OCI-M1 (cell line): ENCODE measurements at regions not wholly inside any gene's neighbourhood (a gene's known extent, or its start where the extent isn't known, plus 50 kb on each side); places are given as distances from the start of the nearest gene placed in this dataset.

Experiments used
- DNase-seq: peaks from one replicate; lab custom pipeline; 2025; lab: John Stamatoyannopoulos, UW

DNA sequence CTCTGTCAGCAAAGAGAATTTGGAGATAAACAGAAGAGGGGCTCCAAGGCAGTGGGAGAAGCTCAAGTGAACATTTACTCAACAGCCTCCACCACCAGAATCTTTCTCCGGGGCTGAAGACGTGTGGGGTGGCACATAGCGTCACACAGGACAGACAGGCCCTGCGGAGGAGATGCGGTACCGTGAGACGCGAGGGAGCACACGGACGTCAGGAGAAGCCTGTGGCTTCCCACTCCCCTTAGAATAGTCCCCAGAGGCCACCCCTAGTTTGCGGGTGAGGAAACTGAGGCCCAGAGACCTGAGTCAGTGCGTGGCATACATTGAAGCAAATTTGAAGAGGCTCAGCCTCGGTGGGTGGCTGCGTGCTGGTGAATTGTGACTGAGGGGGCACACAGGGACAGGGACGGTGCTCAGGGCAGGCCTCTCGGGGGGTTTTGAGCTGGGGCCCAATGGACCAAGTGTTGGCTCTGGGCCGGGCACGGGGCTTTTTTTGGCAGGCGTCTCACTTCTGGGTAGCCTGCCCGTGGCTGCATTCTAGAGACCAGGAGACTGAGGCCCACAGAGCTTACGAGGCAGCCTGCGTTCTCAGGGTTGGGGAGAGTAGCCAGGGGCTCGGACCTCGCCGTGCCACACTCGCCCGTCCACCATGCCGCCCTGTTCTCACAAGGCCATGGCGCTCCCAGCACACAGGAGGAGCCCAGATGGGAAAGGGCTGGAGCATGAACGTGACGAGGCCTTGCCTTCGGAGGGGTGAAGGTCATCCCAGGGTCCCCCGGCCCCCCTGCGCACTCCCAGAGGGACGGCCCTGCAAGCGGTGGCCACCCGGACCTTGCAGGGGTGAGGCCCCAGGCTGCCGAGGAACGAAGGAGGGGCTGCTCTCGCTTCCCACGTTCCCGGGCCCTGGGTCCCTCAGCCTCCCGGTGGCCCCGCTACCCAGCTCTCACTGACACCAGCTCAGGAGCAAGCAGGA lies 220.6 kb downstream of the C9orf50 start:
- DNase-seq, result no peak

DNA sequence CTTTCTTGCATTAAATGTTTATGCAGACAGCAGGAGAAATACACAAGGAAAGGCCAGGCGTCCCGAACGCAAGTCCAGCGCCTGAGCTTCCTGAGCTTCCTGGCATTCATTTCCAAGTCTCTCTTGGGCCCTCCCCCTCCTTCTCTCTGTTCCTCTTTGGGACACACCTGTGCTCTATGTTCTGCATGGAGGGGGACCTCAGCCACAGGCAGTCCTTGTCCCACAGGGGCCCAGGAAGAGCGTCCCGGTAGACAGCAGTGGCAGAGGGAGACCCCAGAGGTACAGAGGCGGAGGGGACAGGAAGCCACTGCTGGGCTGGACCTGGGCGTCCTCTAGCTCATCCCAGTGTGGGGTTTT lies 221.3 kb downstream of the C9orf50 start:
- no peak for DNase-seq

DNA sequence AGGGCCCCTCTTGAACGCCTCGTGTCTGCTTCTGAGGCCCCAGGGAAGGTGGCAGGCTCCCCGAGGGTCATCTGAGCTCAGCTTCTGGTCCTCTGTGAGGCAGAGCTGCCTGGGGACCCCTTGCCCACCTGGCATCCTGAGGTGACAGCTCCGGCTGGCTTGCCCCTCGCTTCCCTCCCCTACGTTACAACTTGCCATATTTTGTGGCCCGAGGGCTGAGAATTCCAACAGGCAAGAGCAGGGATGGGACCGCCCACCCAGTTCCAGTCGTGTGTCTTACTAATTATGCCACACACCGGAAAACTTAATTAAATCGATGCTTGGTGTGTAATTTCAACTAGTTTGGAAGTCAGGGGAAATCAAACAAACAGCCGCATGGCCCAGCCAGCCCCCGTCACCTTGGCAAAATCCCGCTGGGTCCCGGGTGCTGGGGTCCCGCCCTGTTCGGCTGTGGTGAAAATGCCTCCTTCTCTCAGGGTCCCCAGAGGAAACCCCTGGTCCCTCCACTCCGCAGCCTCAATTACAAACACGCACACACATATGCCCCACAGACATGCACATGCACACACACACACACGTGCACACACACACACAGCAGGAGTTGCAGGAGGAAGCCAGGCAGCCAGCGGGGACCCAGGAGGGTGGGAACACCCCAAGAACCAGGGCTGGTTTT lies 221.0 kb upstream of the IER5L start:
- DNase-seq, result no peak

DNA sequence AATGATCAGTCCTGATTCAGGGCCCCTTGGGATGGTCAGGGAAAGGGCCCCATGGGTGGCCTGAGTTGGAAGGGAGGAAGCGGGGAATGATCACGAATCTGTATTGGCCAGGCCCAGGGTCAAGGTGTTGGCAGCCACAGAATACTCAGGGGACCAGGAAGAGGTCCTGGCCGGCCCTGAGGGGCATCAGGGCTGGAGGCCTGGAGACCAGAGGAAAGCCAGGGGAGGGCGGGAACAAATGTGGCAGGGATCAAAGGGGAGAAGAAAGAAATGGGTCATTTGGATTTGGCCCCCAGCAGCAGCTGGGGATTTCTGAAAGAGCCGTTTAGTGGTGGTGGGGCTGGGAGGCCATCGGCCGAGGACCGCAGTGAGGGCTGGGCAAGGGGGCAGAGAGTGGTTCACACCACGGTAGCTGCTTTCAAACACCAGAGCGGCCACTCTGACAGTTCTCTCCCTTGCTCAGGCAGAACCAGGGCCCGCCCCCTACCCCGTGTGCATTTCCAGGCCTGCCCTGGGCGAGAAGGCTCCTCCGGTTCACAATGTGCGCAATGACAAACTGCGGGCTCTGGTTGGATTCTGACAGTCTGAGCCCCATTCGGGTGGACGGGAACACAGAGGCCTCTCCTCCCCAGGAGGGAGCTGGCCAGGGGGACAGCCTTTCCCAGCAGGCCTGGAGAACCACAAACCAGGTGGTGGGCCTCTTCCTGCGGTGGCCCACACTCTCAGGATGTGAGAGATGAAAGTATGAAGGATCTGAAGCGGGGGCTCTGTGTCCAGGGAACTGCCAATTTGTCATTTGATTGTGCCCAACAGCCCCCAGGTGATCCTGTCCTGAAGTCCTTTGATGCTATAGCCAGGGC lies 220.3 kb upstream of the IER5L start:
- no peak for DNase-seq

DNA sequence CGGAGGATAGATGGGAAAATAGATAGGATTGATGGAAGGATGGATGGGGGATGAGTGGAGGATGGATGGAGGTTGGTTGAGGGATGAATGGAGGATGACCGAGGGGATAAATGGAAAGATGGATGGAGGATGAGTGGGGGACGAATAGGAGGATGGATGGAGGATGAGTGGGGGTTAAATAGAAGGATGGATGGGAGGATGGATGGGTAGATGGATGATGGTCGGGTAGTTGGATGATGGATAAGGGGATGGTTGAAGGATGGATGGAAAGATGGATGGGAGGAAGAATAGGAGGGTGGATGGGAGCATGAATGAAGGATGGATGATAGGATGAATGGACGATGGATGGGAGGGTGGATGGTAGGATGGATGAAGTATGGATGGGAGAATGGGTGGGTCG lies 219.3 kb upstream of the IER5L start:
- no peak for DNase-seq

DNA sequence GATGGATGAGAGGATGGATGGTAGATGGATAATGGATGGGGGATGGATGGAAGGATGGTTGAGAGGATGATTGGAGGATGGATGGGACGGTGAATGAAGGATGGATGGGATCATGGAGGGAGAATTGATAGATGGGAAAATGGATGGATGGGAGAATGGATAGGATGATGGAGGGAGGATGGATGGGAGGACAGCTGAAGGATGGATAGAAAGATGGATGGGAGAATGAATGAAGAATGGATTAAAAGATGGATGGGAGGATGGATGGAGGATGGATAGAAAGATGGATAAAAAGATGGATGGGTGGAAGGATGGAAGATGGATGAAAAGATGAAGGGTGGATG lies 218.3 kb upstream of the IER5L start:
- DNase-seq, result no peak

DNA sequence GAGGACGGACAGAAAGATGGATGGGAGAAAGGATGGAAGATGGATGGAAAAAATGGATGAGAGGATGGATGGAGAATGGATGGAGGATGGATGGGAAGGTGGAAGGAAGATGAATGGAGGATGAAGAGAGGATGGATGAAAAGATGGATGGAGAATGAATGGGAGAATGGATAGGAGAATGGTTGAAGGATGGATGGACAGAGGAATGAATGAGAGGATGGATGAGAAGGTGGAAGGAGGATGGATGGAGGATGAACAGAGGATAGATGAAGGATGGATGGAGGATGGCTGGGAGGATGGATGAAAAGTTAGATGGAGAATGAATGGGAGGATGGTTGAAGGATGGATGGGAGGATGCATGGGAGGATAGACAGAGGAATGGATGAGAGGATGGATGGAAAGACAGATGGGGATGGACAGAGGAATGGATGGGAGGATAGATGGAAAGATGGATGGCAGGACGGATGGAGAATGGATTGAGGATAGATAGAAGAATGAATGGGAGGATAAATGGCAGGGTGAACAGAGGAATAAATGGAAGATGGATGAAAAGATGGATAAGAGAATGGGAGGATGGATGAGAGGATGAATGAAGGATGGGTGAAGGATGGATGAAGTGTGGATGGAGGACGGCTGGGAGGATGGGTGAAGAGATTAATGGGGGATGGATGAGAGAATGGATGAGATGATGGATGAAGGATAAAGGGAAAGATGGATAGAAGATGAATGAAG lies 217.7 kb upstream of the IER5L start:
- no peak for DNase-seq

DNA sequence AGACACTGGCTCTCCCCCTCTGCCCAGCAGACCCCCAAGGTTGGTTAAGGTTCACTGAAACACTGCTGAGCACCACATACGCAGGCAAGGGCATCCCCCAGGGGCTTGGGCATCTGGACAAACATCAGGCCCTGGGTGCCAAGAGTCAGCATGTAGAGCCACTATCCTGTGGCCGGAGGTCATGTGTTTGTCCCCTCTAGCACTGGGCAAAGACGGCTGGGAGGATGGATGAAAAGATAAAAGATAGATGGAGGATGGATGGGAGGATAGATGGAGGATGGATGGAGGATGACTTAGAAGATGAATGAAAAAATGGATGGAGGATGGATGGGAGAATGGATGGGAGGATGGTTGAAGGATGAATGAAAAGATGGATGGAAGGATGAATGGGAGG lies 216.8 kb upstream of the IER5L start:
- no peak for DNase-seq

DNA sequence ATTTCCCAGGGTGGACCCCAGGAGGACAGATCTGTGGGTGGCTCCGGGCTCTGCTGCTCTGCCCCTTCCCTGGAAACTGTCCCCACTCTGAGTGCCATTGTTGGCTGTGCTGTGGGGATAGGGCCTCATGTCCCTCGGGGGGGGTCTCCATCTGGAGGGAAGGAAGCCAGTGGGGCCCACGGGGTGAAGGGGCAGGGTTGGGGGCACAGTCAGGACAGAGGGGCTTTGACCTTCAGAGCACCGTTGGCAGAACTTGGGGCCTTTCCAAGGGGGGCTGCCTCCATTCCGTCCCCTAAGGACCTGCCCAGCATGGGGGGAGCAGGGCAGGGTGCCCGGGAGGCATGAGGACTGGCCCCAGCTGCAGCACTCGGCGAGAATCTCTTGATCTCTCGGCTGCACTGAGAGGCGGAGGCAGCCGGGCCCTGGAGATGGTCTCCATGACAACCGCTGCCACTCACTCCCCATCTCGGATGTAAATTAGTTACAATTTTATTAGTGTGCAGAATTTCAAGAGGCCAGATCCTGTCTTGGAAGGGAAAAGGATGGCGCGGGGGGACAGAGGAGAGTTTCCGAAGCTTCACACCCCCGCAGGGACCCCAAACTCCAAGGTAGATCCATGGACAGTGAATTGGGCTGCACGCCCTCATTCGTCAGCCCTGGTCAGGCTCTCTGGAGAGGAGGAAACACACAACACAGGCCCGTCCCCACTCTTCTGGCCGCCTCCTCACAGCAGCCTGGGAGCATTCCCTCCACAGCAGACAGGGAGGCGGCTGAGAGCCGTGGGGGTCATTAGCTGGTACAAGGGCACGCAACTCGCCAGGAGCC lies 216.2 kb upstream of the IER5L start:
- no peak for DNase-seq

DNA sequence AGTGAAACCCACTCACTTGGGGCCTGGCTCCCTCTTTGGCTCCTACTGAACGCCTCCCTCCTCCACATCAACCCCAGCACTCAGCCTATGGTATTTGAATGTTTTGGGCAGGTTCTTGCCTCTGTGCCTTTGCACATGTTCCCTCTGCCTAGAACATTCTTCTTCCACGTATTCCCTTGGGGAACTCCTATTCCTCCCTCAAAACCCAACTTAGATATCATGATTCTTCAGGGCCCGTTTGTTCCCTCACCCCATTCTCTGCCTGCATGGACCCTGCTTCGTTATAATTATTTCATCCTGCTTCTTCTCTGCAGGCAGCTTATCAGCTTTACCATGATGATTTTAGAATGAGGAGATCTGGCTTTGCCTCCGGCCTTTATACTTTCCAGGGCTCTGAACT lies 215.0 kb upstream of the IER5L start:
- DNase-seq, result no peak

DNA sequence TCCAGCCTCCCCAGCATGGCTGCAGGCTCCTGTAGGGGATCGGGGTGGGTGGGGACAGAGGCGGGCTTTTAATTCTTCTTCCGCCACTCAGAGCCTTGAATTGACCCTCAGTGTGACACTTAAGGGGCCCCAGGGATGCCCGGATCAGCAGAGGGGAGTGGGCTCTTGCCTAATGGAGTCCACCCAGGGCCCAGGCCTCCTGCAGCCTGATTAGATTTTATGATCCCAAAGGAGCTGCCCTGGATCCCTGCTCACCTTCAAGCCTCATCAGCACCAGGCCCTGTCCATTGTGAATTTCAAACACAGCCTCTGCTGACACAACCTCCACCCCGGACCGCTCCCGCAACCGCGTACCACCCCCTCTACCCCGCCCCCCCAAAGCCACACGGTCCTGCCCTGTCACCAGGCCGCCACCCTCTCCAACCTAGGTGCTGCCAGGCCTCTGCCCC lies 214.1 kb upstream of the IER5L start:
- DNase-seq, result no peak

DNA sequence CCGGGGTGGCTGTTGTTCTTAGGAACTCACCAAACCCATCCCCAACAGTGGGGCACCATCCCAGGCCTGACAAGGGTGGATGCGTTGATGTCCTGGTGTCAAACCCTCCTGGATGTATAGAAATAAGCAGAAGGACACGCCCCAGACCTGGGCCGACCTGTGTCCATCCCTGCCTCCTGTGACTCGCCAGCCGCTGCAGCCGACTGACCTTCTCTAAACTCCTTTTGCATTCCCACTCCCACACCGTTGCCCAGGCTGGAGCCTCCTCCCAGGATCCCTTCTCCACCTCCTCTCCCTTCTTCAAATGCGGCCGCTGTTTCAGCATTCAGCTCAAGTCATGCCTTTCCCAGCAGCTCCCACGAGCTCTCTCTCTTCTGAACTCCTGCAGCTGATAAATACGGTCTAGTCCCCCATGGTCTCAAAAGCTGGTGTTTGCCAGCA lies 213.2 kb upstream of the IER5L start:
- no peak for DNase-seq

DNA sequence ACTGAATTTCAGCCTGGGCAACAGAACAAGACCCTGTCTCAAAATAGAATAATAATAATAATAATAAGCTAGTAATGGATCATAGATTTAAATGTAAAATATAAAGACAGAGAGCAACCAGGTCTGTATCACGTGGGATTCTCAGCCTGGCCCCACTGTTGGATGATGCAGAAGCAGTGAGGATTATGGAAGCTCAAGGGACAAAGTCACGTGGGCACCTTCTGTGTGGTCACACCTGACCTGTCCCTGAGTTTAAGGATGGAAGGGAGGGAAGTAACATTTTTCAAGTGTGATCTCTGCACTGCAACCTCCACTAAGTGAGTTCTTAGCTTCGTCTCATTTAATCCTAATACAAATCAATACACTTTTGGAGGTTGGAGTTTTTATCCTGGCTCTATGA lies 212.5 kb upstream of the IER5L start:
- DNase-seq, result no peak

DNA sequence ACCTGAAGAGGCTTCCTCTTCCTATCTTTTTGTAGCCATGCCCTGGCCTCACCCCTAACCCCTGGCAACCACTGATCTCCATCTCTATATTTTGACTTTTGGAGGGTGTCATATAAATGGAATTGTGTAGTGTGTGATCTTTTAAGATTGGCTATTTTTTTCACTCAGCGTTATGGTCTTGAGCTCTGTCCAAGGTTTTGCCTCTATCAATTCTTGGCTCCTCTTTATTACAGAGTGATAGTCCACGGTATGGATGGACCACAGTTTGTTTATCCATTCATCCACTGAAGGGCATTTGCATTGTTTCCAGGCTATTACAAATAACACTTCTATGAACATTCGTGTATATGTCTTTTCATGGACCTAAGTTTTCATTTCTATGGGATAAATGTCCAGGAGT lies 209.8 kb upstream of the IER5L start:
- DNase-seq, result no peak

DNA sequence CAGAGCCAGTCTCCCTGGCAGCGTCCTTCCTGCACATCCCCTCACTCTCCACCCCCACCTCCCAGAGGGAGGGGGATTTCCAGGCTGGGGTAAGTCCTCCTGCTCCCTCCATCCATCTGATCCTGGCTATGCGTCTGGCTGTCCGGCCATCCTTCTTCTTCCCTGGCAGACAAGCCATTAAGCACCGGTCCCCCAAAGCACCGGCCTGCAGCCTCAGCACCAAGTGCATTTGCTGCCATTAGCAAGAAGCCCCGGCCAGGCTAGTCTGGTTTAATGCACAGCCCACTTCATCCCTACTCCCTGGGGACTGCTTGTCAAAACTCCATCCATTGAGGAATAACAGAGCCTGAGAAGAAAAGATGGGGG lies 208.7 kb upstream of the IER5L start:
- no peak for DNase-seq

DNA sequence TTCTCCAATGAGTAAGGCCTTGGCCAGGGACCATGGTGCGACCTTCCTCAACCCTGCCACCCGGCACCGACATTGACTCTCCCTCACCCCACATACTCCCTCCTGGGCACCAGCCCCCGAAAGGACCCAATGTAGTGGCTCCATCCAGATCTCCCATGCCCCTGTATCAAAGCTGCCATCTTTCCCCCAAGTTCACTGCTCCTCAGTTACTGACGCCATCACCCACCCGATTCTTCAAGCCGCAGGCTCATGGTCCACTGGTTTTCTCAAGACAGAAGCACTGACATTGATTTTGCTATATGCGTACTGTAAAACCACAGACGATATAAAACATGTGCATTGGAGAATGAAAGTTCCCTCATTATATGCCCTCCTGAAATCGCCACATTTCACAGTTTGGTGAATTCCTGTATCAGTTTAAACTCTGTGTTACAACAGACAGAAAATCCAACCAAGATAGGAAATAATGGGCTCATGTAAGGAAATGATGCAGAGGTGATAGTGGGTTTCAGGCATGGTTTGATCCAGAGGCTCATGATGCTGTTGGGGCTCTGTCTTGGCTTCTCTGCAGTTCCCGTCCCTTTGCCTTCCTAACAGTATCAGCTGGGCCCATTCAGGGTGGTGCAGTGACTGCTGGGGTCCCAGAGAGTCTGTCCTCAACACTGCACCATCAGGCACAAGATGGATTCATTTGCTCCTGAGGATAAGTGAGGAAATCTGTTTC lies 207.3 kb upstream of the IER5L start:
- DNase-seq, result no peak

DNA sequence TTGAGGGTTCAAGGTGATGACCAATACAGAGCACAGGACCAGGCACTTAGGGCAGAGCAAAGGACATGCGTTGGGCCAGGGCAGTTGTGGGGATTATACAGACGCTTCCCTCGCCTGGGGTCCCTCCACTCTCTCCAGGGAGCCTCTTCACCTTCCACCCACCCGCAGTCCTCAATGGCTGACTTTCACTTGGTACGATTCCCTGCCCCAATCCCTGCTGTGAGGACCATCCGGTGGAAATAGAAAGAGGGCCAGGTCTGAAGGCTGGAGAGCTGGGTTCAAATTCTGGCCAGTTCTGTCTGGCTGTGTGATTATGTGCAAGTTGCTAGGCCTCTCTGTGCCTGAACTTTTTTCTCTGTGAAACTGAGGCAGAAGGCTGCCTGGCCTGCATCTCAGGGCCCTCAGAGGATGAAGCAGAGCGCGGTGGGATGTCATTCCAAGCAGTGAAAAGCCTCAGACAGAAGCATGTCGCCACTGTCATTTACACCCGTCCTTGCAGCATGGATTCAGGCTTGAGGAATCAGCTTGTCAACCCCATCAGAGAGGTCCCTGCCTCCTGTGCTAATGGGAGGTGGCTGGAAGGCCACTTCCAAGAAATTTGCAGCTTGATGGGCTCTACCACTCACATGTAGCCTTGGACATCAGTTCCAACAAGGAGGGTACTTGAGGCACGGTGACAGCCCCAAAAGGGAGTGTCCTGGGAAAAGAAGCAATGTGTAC lies 206.6 kb upstream of the IER5L start:
- DNase-seq, result no peak

DNA sequence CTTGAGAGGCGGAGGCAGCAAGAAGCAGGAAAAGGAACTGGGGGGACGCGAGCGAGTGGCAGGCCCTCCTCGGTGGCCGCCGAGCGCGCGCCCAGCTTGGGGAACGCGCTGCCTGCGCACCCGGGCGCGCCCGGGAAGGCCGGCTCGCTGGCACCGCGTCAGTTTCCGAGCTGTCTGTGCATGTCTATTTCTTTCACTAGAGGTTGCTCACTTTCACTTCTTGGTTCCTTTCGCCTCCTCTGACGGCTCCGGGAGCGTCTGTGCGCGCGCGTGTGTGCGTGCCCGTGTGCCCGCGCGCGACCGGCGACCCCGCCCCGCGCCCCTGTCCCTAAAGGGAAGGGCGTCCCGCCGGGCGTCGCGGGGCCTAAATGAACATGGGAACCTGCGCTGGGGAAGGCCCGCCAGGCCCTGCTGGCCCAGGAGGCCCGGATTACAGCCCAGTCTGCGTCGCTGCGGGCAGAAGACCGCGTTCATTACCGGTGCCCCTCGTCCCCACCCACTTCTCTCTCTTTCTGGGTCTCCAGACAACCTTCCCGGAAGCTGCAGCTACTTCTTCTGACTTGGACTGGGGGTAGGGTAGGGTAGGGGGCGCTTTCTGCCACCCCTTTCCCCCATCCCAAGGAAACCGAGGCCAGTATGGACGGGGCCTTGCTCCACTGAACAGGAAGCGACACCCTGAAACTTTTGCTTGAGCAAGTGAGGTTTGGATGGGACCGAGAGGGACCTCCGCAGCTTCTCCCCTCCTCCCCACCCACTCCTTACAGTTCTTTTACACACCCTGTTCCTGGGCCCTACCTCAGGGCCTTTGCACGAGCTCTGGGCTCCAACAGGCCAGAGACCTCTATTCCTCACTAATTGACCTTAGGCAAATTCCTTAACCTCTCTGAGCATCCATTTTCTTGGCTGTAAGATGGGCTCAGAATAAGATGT lies 205.8 kb upstream of the IER5L start:
- DNase-seq, result peak; percentile 74
